Inflammatory macrophage treated with lipopolysaccharide for 1 hour (primary cell): ENCODE measurements at regions not wholly inside any gene's neighbourhood (a gene's known extent, or its start where the extent isn't known, plus 50 kb on each side); places are given as distances from the start of the nearest gene placed in this dataset.

ENCODE experiments used
- DNase-seq, 2 donors: peaks; one replicate each; pipeline ENCODE4 v3.0.0-alpha.2; 2020 to 2022

DNA sequence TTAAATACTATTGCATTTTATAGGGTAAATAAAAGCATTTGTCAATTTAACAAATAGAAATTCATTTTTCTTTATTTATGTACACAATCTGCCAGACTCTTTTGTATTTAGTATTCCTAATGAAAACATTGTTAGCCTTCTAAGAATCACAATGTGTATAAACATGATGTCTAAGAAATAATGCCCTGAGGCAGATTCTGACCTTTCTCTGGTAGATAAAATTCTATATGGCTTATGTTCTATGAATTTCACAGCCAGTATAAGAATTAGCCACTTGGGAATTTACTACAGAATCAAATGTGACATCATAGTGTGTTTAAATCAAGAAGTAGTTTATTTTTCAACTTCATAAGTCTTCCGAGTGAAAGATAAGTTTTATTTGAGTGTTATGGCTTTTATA is 457.4 kb downstream of the ZIC1 start:
- no peak for DNase-seq

DNA sequence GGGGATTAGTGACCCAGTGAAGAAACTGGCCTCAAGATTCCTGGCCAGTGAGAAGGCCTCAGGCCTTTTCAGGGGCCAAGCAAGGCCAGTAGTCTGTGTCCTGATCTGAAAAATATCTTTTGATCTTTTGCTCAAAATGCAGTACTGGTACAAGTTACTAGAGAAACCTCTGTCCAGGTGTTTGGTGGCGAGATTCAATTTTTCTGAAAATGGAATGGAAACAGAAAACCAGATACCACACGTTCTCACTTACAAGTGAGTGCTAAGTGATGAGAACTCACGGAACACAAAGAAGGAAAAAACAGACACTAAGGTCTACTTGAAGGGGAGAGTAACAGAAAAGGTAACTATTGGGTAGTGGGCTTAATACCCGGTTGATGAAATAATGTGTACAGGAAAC is 463.4 kb downstream of the ZIC1 start:
- no peak for DNase-seq

GRCh38 chr3:147875498-147875897 is 466.3 kb downstream of the ZIC1 start:
- no peak for DNase-seq

- DNase-seq = no peak
Observed at GRCh38 chr3:147881933-147882332, 472.8 kb downstream of the ZIC1 start.

DNA sequence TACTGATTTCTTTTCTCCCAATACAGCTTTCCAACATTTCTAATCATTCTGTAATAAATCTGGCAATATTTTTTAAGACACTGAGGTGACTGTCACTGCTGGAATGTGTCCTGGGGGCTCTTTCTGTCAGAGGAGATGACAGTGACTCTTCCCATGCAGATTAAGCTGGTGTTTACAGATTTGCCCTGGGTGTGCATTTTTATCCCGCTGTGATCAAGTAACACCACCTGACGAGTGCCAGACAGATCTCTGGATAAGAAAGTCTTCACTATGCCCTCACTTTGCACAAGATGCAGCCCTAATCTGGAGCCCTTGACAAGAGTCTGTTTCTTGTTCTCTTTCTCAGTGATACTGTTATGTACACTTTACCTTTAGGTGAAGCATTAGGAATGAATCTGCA is 477.7 kb downstream of the ZIC1 start:
- no peak for DNase-seq

DNA sequence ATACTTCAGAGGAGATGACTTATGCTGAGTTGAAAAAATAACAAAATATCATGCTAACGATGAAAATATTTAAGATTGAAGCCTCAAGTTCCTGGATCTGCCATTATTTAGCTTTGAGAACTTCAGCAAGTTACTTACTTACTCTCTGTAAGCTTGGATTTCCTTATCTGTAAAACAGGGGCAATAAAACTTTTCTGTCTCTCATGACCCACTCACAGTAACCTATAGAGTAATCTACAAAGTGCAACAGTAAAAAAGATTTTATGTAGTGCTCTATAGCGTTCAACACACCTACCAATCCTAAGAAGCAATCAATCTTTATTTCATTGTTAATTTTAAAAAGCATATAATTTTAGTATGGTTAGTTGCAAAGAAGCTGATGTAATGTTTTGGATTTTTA is 478.6 kb downstream of the ZIC1 start:
- DNase-seq = no peak

DNA sequence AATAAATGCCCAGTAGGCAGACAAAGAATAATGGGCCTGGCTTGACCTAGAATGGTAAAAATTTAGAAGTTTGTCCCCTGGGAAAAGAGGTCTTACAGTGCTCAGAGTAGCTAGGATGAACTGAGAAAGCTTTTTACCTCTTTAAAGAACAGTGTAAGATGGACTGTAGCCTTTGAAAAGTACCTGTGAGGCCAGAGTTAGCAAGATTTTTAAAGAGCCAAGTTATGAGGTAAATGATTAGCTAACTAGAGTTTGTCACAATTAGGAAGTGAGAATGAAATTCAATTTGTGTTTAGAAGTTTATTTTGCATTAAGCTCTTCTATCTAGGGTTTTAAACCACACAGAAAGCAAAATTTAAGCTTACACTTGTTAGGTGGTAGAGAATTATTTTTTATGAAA is 480.9 kb downstream of the ZIC1 start:
- no peak for DNase-seq

DNA sequence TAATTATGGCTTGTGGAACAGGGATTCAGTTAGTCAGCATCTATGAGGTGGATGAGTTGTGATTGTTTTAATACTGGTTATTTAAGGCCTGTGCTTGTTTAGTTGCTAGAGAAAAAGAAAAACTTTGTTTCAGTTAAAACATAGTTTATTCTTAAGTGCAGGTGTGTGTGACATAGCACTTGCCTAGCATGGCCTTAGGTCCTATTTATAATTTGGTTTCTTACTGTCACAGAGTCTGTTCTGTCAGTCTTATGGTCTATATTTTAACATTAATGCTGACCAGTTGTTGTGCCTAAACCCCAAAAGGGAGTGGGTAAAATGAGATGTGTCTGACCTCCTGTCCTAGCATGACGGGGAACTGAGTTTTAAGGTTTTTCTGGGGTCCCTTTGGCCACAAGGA is 486.3 kb downstream of the ZIC1 start:
- DNase-seq = no peak

GRCh38 chr3:147900851-147901250 is 491.7 kb downstream of the ZIC1 start:
- DNase-seq = no peak

GRCh38 chr3:147903026-147903425 is 493.9 kb downstream of the ZIC1 start:
- no peak for DNase-seq

DNA sequence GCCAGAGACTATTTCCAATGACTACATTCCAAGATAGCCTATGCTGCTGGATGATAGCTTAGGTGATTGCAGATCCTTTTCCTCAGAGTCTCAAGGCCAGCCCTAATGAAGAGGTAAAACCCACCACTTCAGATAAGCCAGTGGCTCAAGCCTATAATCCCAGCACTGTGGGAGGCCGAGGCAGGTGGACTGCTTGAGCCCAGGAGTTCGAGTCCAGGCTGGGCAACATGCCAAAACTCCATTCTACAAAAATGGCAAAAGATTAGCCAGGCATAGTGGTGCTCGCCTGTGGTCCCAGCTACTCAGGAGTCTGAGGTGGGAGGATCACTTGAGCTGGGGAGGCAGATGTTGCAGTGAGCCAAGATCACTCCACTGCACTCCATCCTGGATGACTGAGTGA is 495.3 kb downstream of the ZIC1 start:
- DNase-seq = no peak

DNA sequence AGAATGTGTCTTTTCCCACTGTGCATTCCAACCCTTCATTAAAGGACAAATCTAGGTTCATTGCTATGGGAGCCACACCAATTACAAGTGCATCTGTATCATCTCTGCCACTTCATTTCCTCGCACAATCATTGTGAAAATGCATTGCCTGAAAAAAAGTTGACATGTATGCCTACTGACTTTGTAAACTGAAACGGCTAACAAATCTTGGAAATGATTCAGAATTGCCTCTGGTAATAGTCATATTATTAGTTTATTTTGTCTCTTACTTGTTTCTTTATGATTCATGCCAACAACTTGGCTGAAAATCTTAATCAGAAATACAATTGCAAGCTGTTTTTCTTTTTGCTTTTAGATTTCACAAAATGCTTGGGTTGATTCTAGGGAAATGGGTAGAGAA is 497.1 kb downstream of the ZIC1 start:
- no peak for DNase-seq

GRCh38 chr3:147914532-147914931 is 505.4 kb downstream of the ZIC1 start:
- DNase-seq = no peak

DNA sequence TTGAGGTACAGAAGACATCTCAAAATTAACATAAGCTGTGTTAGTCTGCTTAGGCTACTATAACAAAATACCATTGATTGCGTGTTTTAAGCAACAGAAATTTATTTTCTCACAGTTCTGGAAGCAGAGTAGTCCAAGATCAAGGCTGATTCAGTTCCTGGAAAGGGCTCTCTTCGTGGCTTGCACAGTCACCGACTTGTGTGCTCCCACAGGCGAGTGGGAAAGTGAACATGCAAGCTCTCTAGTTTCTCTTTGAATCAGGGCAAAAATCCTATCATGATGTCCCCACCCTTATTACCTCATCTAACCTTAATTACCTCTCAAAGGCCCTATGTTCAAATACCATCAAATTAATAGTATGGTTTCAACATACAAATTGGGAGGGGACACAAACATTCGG is 505.9 kb downstream of the ZIC1 start:
- no peak for DNase-seq

DNA sequence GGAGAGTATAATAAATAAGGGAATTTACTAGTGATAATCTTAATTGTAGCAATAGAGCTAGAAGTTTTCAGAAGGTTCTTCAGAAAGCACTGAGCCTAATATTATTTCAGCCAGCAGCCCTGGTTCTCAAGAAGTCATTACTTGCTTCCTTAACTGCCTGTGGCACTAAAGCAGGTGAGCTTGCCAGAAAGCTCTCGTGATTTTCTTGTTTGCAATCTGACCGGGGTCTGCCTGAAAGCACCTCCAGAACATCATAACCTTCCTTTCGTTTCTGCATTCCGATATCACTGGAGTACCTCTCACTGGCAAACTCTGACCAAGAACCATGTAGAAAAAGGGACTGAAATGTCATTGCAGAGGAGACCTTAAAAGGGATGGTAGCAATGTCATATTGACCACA is 510.3 kb downstream of the ZIC1 start:
- DNase-seq = no peak

DNA sequence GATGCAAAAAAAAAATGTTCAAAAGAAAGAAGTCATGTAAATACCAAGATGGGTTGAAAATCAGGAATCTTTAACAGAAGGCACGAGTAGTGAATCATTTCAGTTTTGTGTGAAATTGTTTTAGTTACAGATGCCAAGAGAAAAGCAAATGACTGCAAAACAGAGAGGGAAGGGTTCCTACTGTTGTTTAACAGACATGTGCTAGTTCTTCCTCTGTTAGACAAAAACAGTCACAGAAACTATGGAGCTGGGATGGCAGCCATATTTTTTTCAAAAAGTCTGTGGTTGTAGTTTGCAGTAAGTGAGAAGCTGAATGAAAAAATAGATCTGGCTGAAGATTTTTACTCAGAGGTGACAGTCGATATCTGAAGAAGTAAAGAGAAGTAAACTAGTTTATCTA is 511.9 kb downstream of the ZIC1 start:
- DNase-seq = no peak

DNA sequence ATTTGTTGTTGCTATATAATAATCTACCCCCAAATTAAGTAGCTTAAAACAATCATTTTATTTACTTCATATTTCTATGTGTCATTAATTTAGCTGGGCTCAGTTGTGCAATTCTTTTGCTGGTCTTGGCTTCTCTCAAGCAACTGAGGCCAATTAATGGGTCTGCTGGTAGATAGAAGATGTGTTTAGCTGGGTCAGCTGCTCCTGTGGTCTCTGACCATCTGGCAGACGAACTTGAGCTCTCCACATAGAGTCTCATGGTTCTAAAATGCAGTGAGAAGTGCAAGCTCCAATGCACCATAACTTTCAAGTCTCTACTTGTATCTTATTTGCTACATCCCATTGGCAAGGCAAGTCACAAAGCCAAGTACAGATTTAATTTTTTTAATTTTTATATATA is 515.6 kb downstream of the ZIC1 start:
- DNase-seq = no peak

DNA sequence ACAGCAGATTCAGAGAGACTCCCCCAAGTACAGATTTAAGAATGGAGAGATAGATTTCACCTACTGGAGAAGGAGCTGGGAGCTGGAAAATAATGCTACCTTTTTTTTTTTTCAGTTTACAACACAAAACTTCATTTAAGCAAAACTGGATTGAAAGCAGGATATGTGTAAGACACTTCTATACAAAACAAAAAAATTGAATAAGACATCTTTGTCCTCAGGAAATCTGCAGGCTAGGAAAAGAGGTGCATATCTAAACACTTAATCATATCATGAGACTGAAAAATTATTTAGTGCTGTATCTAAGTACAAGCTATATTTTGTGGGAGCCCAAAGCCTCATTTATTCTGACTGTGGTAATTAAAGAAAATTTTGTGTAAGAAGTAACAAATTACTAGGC is 516.1 kb downstream of the ZIC1 start:
- DNase-seq = no peak

- no peak for DNase-seq
Observed at GRCh38 chr3:147930232-147930807, 521.2 kb downstream of the ZIC1 start.

DNA sequence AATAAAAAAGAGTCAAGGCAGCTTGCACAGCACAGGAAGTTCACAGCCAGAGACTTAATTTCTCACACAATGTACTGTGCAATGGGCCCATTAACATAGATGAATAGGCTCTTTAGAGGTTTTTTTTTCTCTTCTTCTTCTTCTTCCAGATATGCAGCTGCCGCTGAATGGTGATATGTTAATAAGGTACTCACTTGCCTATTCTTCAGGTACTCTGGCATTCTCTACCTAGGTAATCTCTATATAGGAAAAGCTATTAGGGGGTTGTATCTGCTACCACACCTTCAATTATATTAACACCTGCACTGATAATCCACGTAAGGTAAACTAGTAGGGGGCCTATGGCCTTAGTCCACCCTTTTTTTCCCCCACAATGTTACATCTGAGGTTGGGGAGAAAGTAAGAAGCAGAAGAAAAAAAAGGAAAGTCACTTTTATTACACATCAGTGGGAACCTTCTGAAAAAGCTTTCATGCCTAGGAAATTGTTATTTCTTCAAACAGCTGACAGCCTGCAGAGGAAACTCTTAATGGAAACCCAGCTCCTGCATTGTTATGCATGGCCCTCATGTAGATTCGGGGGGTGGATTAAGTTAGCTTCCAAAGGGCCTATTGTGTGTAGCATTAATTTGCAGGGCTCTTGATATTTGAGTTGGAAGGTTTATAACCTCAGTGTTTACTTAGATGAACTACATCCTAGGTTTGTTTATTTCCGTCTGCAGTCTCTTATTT is 525.5 kb downstream of the ZIC1 start:
- no peak for DNase-seq

DNA sequence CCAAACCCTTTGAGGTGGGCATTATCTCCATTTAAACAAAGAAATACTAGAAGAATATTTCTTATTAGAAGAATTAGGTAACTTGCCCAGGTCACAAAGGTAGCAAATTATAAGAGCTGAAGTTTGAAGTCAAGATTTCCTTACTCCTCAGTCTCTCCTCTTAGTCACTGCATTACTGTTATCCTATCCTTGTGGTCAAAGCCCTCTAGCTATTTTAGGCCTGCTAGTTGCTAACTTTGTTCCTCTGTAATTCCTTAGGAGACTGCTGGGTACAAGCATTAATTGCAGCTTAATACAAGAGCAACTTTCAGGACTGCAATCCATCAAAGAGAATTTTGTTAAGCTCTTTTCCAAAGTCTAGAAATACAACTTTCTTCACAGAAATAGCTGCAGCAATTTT is 528.2 kb downstream of the ZIC1 start:
- no peak for DNase-seq

DNA sequence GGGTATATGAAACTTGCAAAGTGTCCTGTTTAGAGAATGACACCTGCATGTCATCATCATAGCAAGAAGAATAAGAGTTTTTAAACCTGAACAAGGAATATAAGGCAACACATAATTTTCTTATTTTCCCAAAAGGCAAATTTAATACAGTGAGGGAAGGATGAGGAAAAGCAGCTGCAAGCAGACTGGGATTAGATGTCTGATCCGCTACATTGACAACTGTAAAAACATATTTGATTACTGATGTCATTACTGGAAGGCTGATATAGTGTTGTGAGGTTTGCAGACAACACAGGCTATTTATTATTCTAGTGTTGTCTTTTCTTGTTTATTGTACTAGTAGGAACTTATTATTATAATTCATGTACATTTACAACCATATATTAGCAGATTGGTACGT is 528.7 kb downstream of the ZIC1 start:
- no peak for DNase-seq

GRCh38 chr3:147939425-147939824 is 530.3 kb downstream of the ZIC1 start:
- DNase-seq = no peak

- no peak for DNase-seq
Observed at GRCh38 chr3:147939839-147940238, 530.7 kb downstream of the ZIC1 start.
